ENCODE measurements at regions not wholly inside any gene's neighbourhood (a gene's known extent, or its start where the extent isn't known, plus 50 kb on each side); places are given as distances from the start of the nearest gene placed in this dataset.

- TF ChIP-seq USF2 (IDR thresholded peaks at IDR 0.05; ENCODE audit: low read depth, low read length) (no peak), USF2 (CRISPR knock-in tag; IDR thresholded peaks at IDR 0.05; ENCODE audit: borderline replicate concordance) (no peak), ZNF629 (CRISPR knock-in tag; conservative IDR thresholded peaks at IDR 0.05) (no peak), ATF3 (CRISPR knock-in tag; IDR thresholded peaks at IDR 0.05) (no peak), EP300 (IDR thresholded peaks at IDR 0.05; ENCODE audit: low read depth in 2 of 2, low read length in 2 of 2) (no peak), EP300 (CRISPR knock-in tag; IDR thresholded peaks at IDR 0.05; ENCODE audit: borderline replicate concordance) (no peak), ZNF138 (CRISPR knock-in tag; IDR thresholded peaks at IDR 0.05; ENCODE audit: low read depth) (no peak), ZNF660 (CRISPR knock-in tag; IDR thresholded peaks at IDR 0.05; ENCODE audit: borderline replicate concordance, low read depth) (no peak), BRCA1 (CRISPR knock-in tag; IDR thresholded peaks at IDR 0.05) (no peak), CTCF (CRISPR knock-in tag; IDR thresholded peaks at IDR 0.05) (no peak)
These were observed 1088.7 kb upstream of the DEFB115 start for GRCh38 chr20:30168800-30169138.
